LNCaP clone FGC (cell line): ENCODE measurements at regions not wholly inside any gene's neighbourhood (a gene's known extent, or its start where the extent isn't known, plus 50 kb on each side); places are given as distances from the start of the nearest gene placed in this dataset.

Experiments used
- DNase-seq: peaks from one replicate; pipeline ENCODE4 v3.0.0-alpha.2; 2011; ENCODE audit warnings: low read depth
- H3K4me3 ChIP-seq: 2 replicates; pipeline ENCODE4 v1.5.1; 2011; ENCODE audit warnings: mild to moderate bottlenecking, low read depth, low read length, control low read depth
- CTCF ChIP-seq: IDR thresholded peaks from 2 replicates; pipeline ENCODE4 v1.5.1; 2012; ENCODE audit warnings: mild to moderate bottlenecking; ENCODE audit not compliant: control insufficient read depth, insufficient read depth; ENCODE audit errors: extremely low read depth

- H3K4me3 ChIP-seq, result no peak overlapping the region
- DNase-seq, result no peak
- TF ChIP-seq CTCF, result no peak
These were observed 209.6 kb upstream of the PLSCR5 start for GRCh38 chr3:146814601-146815315.

GRCh38 chr3:146813496-146813895, 208.3 kb upstream of the PLSCR5 start:
- H3K4me3 ChIP-seq, result no peak overlapping the region
- TF ChIP-seq CTCF, result no peak
- no peak for DNase-seq

- DNase-seq, result no peak
- no peak for TF ChIP-seq CTCF
These were observed 198.6 kb upstream of the PLSCR5 start for GRCh38 chr3:146803745-146804144.

DNA sequence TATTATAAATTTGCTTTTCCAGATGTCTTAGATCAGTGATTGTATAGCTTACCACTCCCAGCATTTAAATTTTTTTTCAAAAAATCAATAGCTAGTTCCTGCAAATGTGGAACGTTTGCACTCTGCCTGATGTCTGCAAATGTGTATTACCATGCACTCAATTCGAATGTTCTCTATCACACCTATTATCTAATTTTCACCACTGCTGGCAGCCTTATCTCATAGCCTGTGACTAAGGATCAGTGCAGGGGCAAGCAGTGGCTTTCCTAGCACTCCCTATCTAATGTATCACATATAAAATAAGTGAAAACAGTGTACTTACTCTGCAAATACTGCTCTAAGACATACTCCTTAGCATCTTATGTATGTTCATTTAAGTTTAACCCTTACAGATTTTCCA, 196.3 kb upstream of the PLSCR5 start:
- H3K4me3 ChIP-seq, result no peak overlapping the region
- no peak for DNase-seq
- TF ChIP-seq CTCF, result no peak

More at GRCh38 chr3:146803745-146804144, 198.6 kb upstream of the PLSCR5 start:
- H3K4me3 ChIP-seq, result no peak overlapping the region

- no peak for DNase-seq
- no peak overlapping the region for H3K4me3 ChIP-seq
- TF ChIP-seq CTCF, result no peak
These were observed 195.3 kb upstream of the PLSCR5 start for GRCh38 chr3:146800484-146800883.

GRCh38 chr3:146796078-146796477, 190.9 kb upstream of the PLSCR5 start:
- no peak for TF ChIP-seq CTCF
- no peak for DNase-seq
- H3K4me3 ChIP-seq, result no peak overlapping the region

DNA sequence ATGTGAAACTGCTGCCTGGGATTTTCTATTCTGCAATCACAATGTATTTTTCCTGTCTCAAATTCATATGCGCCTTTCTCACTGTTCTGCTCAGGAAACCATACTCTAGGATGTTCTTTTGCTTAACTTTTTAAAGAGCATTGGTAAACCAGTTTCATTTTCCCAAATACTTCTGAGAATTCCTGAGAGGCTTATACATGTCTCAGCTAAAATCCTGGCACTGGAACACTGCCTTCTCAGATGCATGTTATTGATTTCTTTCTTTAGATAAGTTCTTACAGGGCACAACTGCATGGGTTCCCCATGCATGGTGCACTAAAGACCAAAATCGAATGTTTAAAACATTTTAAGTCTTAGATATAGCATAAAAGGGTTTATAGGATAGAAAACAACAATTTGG, 178.3 kb upstream of the PLSCR5 start:
- no peak for TF ChIP-seq CTCF
- no peak for DNase-seq
- no peak overlapping the region for H3K4me3 ChIP-seq
